H1 (cell line): ENCODE measurements at regions not wholly inside any gene's neighbourhood (a gene's known extent, or its start where the extent isn't known, plus 50 kb on each side); places are given as distances from the start of the nearest gene placed in this dataset.

Source experiments
- BRCA1 ChIP-seq: IDR thresholded peaks from 2 replicates; pipeline ENCODE4 v1.6.1; 2012; ENCODE audit warnings: low read depth, low read length, improper control_type of control experiment
- CBX5 ChIP-seq: fragments of 300-800, 300-1000 bp; sonication (generic); IDR thresholded peaks from 2 replicates; pipeline ENCODE4 v1.7.1; 2016; ENCODE audit warnings: antibody characterized with exemption, low read length, low read depth
- CEBPB ChIP-seq: IDR thresholded peaks from 2 replicates; pipeline ENCODE4 v1.6.1; 2012; ENCODE audit warnings: low read depth, low read length
- CHD1 ChIP-seq: IDR thresholded peaks from 2 replicates; pipeline ENCODE4 v1.6.1; 2012; ENCODE audit warnings: low read depth, low read length, improper control_type of control experiment
- JUN ChIP-seq: IDR thresholded peaks from 2 replicates; pipeline ENCODE4 v1.6.1; 2011; ENCODE audit warnings: low read depth, mild to moderate bottlenecking, improper control_type of control experiment, low read length
- SIN3A ChIP-seq, 2 experiments: IDR thresholded peaks in 1 of 2; conservative IDR thresholded peaks in 1 of 2; 2 replicates each; pipeline ENCODE4 v1.6.1; 2011 to 2012; ENCODE audit warnings: low read length in 2 of 2, improper control_type of control experiment in 1 of 2, low read depth in 1 of 2, mild to moderate bottlenecking in 1 of 2
- SP4 ChIP-seq: IDR thresholded peaks from 2 replicates; pipeline ENCODE4 v1.6.1; 2012; ENCODE audit warnings: low read length, inconsistent platforms
- TAF7 ChIP-seq: optimal IDR thresholded peaks from 2 replicates; pipeline ENCODE3; 2011; ENCODE audit warnings: low read depth, mild to moderate bottlenecking, inconsistent platforms, low read length, moderate library complexity, borderline replicate concordance
- TBP ChIP-seq: IDR thresholded peaks from 2 replicates; pipeline ENCODE4 v1.6.1; 2011; ENCODE audit warnings: low read depth, low read length, improper control_type of control experiment

DNA sequence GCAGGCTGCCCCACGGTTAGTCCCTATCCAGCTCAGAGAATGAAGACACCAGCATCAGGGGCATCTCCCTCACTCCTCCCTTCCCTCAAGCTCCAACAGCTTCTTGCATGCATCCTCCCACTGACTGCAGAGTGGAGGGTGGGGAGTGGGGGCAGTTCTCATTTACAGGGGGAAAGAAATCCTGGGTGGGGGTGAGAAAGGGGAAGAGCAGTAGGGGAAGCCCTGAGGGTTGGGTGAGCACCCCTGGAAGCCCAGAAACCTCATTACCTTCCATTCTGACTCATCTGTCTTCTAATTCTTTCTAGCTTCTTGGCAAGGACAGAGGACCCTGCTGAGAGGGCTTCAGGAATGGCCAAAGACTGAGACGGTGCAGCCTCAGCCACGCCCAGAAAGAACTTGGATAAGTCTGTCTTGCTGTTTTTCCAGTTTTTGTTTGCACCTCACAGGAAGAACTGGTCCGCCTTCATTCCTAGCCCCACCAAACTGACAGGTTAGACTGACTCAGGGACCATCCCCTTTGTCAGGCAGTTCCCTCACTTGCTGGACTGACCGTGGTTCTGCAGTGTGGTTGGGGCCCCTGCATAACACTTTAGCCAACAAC, 52.5 kb upstream of the WSB1 start (continued):
- TF ChIP-seq TAF7 (no peak), CBX5 (no peak), SIN3A (conservative IDR thresholded peaks at IDR 0.05 in 1 of 2, IDR thresholded peaks at IDR 0.05 in 1 of 2; ENCODE audit: low read depth in 1 of 2, low read length in 2 of 2) (no peak), SP4 (no peak), CHD1 (no peak), BRCA1 (no peak), TBP (no peak), CEBPB (no peak), JUN (no peak)
